ENCODE measurements at regions not wholly inside any gene's neighbourhood (a gene's known extent, or its start where the extent isn't known, plus 50 kb on each side); places are given as distances from the start of the nearest gene placed in this dataset.

DNA sequence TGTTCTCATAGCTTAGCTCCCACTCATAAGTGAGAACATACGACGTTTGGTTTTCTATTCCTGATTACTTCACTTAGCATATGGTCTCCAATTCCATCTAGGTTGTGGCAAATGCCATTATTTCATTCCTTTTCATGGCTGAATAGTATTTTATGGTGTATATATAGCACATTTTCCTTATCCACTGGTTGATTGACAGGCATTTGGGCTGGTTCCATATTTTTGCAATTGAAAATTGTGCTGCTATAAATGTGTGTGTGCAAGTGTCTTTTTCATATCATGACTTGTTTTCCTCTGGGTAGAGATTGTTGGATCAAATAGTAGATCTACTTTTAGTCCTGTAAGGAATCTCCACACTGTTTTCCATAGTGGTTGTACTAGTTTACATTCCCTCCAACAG is 133.0 kb upstream of the TAB2 start:
- no peak for DNase-seq

GRCh38 chr6:149185799-149186357 is 131.6 kb upstream of the TAB2 start:
- DNase-seq = no peak

DNA sequence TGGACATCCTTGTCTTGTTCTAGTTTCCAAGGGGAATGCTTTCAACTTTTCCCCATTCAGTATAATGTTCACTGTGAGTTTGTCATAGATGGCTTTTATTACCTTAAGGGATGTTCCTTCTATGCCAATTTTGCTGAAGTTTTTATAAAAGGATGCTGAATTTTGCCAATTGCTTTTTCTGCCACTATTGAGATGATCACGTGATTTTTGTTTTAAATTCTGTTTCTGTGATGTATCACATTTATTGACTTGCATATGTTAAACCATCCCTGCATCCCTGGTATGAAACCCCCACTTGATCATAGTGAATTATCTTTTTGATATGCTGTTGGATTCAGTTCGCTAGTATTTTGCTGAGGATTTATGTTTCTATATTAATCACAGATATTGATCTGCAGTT is 130.6 kb upstream of the TAB2 start:
- no peak for DNase-seq

DNA sequence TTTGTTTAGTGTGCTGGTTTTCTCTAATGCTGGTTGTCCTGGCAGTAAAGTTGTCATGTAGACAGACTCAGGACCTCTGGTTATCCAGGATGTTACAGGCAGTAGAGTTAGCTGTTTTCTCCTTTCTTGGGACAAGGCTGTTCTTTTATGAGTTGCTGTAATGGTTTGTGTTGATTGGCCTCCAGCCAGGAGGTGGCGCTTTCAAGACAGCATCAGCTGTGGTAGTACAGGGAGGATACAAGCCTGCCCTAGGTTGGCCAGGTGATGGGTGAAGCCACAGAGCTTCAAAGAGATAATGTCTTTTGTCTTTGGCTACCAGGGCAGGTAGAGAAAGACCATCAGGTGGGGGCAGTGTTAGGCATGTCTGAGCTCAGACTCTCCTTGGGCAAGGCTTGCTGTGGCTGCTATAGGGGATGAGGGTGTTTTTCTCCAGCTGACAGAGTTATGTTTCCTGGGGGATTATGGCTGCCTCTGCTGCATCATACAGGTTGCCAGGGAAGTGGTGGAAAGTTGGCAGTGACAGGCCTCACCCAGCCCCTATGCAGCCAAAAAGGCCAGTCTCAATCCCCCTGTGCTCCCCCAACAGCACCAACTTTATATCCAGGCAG is 127.2 kb upstream of the TAB2 start:
- peak in 1 of 4 experiments; percentile 18 for DNase-seq

- no peak for DNase-seq
Measured at GRCh38 chr6:149194820-149195558, 122.5 kb upstream of the TAB2 start.

- DNase-seq = no peak
Measured at GRCh38 chr6:149196091-149196490, 121.4 kb upstream of the TAB2 start.

GRCh38 chr6:149197482-149197881 is 120.0 kb upstream of the TAB2 start:
- no peak for DNase-seq

DNA sequence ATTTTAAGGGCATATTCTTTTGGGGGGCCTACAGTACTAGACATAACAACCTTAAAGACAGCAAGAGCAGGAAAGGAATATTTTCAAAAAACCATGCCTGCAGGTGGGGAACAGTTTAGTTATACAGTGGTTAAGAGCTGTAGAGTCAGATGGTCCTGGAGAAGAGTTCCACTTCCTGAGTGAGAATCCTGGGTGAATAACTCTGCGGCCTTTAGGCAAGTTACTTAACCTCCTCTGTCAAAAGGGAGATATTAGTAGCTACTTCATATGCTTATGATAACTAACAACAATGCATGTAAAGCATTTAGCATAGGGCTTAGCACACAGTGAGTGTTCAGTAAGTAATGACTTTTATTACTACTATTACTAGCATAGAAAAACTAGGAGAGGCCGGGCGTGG is 119.2 kb upstream of the TAB2 start:
- DNase-seq = no peak

- no peak for DNase-seq
Measured at GRCh38 chr6:149200282-149200945, 117.1 kb upstream of the TAB2 start.

DNA sequence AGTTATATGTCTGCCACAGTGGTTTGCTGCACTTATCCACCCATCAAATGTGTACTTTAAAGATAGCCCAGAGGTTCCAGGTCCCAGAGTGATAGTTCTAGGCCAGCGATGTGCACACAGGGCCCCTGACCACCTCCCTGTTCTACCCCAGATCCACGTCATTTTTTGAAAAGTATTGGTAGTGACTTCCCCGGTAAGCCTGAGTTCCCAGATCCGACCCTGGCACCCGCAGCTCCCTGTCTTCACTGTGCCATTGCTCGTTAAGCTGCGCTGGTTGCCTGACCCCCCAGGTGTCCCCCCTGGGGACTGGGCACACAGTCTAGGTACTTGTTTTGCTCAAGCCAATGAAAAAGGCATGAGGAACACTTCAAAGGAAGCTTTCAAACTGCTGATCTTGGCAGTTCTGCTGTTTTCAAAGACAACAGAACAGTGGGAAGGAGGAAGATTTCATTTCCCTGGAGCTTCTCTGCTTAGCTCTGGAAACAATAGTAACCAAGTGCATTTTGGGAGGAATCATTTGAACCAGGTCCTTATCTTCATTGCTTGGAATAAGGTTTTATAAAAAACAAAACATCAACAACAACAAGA is 116.3 kb upstream of the TAB2 start:
- no peak for DNase-seq

GRCh38 chr6:149202100-149202499 is 115.4 kb upstream of the TAB2 start:
- DNase-seq = no peak

DNA sequence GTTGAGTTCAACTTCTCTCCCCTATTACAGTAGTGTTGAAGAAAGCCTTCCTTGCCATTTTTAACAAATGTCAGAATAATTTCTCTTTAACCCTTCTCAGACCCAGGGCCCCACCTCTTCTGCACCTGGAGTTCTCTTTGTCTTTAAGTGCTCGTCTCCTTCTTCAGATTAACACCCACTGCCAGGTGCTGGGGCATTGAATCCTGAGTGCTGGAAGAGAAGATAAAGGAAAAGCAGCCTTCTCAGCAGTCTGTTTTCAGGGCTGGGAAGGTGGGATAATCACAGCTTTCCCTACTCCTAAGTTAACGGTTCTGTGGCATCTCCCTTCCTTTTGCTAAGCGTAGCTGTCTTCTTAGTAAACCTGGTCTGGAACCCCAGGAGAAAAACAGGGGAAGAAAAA is 114.6 kb upstream of the TAB2 start:
- no peak for DNase-seq

DNA sequence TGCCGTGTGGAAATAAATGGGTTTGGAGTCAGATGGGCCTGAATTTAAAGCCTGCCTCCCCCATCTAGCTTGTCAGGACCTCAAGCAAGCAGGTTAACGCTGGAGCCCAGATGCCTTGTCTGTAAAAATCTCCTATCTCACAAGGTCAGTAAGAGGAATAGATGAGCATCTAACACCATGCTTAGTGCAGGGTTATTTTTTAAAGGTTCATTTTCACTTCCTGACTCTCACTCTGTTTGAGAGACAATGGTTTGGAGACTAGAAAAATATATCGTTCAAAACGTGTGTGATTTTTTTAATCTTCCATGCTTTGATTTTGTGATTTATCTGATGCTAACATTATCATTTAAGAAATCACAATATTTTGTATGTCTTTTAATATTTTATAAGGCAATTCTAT is 114.0 kb upstream of the TAB2 start:
- DNase-seq = no peak

GRCh38 chr6:149208134-149208601 is 109.3 kb upstream of the TAB2 start:
- no peak for DNase-seq

DNA sequence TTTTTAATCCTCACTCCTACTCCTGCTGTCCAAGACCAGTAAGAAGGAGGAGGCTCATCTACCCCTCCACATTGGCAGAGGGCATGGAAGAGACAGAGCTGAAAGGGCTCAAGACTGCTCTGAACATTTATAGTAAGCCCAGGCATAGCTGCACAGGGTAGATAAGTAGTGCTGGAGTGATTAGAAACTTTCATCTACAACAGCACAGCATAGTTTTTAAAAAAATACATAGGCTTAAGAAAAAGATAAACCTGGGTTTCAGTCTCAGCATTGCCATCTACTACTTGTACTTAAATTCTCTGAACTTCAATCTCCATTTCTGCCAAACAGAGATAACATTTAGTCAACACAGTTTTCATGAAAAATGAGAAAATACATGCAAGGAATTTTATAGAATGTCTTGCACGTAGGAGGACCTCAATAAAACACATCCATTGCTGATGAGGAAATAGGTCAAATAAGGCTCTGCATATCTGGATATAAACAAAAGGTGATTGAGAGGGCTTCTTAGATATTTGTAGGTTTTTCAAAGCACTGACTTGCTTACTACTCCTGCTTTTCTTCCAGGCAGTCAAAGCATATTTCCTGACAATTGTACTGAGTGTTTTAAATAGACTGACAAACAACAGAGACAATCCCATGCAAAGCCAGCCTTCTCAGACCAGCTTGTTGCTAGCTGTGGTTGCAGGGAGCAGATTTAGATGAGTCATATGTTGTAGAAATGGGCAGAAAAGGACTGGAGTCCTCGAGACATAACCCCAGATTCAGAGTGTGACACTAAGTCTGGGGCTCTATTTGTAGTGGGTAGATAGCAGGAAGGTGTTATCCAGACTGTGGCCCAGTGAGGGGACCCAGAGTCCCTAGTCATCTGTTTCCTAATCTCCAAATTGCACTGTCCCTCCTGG is 107.4 kb upstream of the TAB2 start:
- no peak for DNase-seq

DNA sequence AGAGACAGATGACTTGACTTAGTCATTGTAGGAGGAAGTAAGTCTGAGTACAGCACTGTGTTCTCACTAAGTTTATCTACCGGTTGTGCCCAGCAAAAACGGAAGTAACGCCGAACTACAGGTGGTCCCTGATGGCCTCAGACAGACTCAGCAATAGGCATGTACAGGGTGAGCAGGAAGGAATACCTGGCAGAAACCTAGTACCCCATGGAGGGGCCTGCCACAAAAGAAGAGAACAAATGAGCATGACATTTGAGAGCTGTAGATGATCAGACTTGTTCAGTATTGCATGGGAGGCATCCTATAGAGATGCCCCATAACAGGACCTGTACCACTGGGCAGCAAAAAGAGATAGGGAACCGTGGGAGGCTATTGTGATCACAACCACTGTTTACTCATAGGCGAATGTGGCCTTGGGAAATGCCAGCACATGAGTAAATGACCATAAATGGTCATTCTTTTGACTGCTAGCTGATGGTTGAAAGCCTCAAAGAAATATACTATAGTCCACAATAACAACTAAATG is 106.4 kb upstream of the TAB2 start:
- no peak for DNase-seq

DNA sequence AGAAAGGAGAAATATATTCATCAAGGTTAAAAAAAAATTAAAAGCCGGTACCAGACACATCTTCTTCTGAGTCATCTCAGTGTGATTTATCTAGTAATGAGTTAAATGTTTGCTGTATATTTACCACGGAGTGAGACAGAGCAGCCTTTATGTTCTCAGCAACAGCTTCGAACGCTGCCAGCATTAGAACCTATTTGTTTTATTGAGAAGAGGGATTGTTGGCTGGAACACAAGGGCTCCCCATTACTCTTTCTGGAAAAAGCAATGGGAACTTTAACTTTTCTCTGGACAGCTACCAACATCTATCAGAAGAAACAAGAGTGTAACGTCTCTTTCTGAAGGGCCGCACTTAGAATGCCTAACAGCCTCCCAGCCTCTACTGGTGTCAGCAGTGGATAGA is 105.3 kb upstream of the TAB2 start:
- DNase-seq = no peak

GRCh38 chr6:149212892-149213801 is 104.4 kb upstream of the TAB2 start:
- no peak for DNase-seq

DNA sequence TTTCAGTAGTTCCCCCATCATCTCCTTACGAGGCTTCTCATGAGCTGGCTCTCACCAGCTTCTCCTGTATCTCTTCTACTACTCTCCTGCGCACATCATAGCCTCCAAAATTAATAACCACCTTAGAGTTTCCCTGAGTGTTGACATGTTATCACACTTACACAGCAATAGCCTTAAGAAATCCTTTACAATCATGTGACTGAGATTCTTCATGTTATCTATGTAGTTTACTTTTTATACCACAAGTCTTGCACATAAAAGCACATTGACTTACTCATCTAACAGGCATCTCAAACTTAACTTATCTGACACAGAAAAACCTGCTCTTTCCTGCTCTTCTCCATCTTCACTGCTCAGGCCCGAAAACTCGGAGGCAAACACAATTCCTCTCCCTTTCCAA is 103.7 kb upstream of the TAB2 start:
- no peak for DNase-seq

- no peak for DNase-seq
Measured at GRCh38 chr6:149216459-149216858, 101.1 kb upstream of the TAB2 start.

- DNase-seq = no peak
Measured at GRCh38 chr6:149217466-149217888, 100.0 kb upstream of the TAB2 start.

Measured in activated naive CD4-positive, alpha-beta T cell (primary cell).